ENCODE measurements at regions not wholly inside any gene's neighbourhood (a gene's known extent, or its start where the extent isn't known, plus 50 kb on each side); places are given as distances from the start of the nearest gene placed in this dataset.

GRCh38 chr6:22899426-22899825 lies 330.1 kb downstream of the HDGFL1 start:
- no peak for TF ChIP-seq POLR2A (IDR thresholded peaks at IDR 0.05; ENCODE audit: low read depth, low read length)
- TF ChIP-seq CTCF (IDR thresholded peaks at IDR 0.05; ENCODE audit: extremely low read depth in 1 of 2, insufficient read depth in 1 of 2, low read depth in 1 of 2, low read length in 2 of 2), result no peak
